A549 (cell line): ENCODE measurements at regions not wholly inside any gene's neighbourhood (a gene's known extent, or its start where the extent isn't known, plus 50 kb on each side); places are given as distances from the start of the nearest gene placed in this dataset.

ENCODE experiments used
- ATAC-seq, 2 experiments: fragments of 200-7000 bp in 1 of 2; fragments of >200 bp in 1 of 2; cut with Nextera tagmentation in 1 of 2; cut with Tn5 transposase in 1 of 2; 3 replicates each; pipeline versions ENCODE4 v1.8.0 to v1.9.1; 2018 to 2020; ENCODE audit warnings: mild to moderate bottlenecking in 1 of 2, moderate library complexity in 1 of 2
- CTCF ChIA-PET: fragments of 300-600 bp; sonication (Branson Sonifier 250); formaldehyde crosslinking; extraction: SDS; loops from one replicate; lab custom pipeline; 2021; ENCODE audit warnings: antibody characterized with exemption, inconsistent platforms; lab: Yijun Ruan, JAX
- POLR2A ChIA-PET: fragments of 350-600 bp; formaldehyde crosslinking; extraction: SDS; loops from one replicate; lab custom pipeline; 2021; ENCODE audit warnings: antibody characterized with exemption, inconsistent platforms; lab: Yijun Ruan, JAX
- DNase-seq, 2 experiments: peaks; one replicate each; pipeline versions ENCODE4 v3.0.0 to v3.0.0-alpha.2; 2011 to 2016; ENCODE audit warnings: low read depth in 1 of 2, low spot score in 1 of 2
- FAIRE-seq: peaks from 2 replicates; lab custom pipeline; 2011; peaks lifted over from hg19 to GRCh38; lab: Jason Lieb, UNC
- H3K27ac ChIP-seq, 2 experiments: fragments of >200 bp; sonication (Bioruptor Twin); formaldehyde crosslinking; 3 replicates each; pipeline ENCODE4 v1.5.1; 2016 to 2017
- H3K4me1 ChIP-seq: fragments of >200 bp; sonication (Bioruptor Twin); formaldehyde crosslinking; 3 replicates; pipeline ENCODE4 v1.6.1; 2016
- H3K4me2 ChIP-seq: fragments of >200 bp; sonication (Bioruptor Twin); formaldehyde crosslinking; 3 replicates; pipeline ENCODE4 v1.6.1; 2016
- H3K4me3 ChIP-seq: fragments of >200 bp; sonication (Bioruptor Twin); formaldehyde crosslinking; 3 replicates; pipeline ENCODE4 v1.5.1; 2016
- H3K9me3 ChIP-seq: fragments of >200 bp; sonication (Bioruptor Twin); formaldehyde crosslinking; 3 replicates; pipeline ENCODE4 v1.6.1; 2016
- CEBPB ChIP-seq, 2 experiments: fragments of >200 bp in 1 of 2; sonication (Bioruptor Twin) in 1 of 2; formaldehyde crosslinking in 1 of 2; IDR thresholded peaks; 2 replicates each; pipeline ENCODE4 v1.6.1; 2012 to 2016
- CHD4 ChIP-seq: fragments of 200-600 bp; sonication (generic); IDR thresholded peaks from 2 replicates; pipeline ENCODE4 v1.6.1; 2016; ENCODE audit warnings: antibody characterized with exemption, mild to moderate bottlenecking, borderline replicate concordance
- EHF ChIP-seq: fragments of 250-450 bp; sonication (Bioruptor Pico); IDR thresholded peaks from 2 replicates; pipeline ENCODE4 v1.5.0; 2020; ENCODE audit warnings: mild to moderate bottlenecking
- EHMT2 ChIP-seq: fragments of 200-600 bp; sonication (generic); IDR thresholded peaks from 2 replicates; pipeline ENCODE4 v1.6.1; 2016; ENCODE audit warnings: antibody characterized with exemption, low read depth, mild to moderate bottlenecking, moderate library complexity
- ESRRA ChIP-seq: fragments of 150-350 bp; IDR thresholded peaks from 2 replicates; pipeline ENCODE4 v1.6.1; 2014; ENCODE audit warnings: mild to moderate bottlenecking, low read length, borderline replicate concordance
- FOSL2 ChIP-seq, 2 experiments: fragments of 450-650 bp in 1 of 2; fragments of >200 bp in 1 of 2; sonication (Bioruptor Twin) in 1 of 2; formaldehyde crosslinking; IDR thresholded peaks; 2 replicates each; pipeline versions ENCODE4 v1.5.0 to v1.6.1; 2016 to 2020; ENCODE audit warnings: mild to moderate bottlenecking in 1 of 2, moderate library complexity in 1 of 2
- HOXB13 ChIP-seq: fragments of 250-450 bp; sonication (Bioruptor Pico); IDR thresholded peaks from 2 replicates; pipeline ENCODE4 v1.5.0; 2020; ENCODE audit warnings: low read depth, mild to moderate bottlenecking, moderate library complexity
- HOXB5 ChIP-seq: fragments of 250-450 bp; sonication (Bioruptor Pico); IDR thresholded peaks from 2 replicates; pipeline ENCODE4 v1.5.0; 2020; ENCODE audit warnings: mild to moderate bottlenecking, moderate library complexity
- KDM5A ChIP-seq: fragments of 200-600 bp; sonication (generic); IDR thresholded peaks from 2 replicates; pipeline ENCODE4 v1.6.1; 2016; ENCODE audit warnings: antibody characterized with exemption, mild to moderate bottlenecking
- MYC ChIP-seq: IDR thresholded peaks from 2 replicates; pipeline ENCODE4 v1.6.1; 2012; ENCODE audit warnings: mild to moderate bottlenecking, inconsistent platforms, low read length, improper control_type of control experiment, borderline replicate concordance
- NR3C1 ChIP-seq: fragments of >200 bp; sonication (Bioruptor Twin); formaldehyde crosslinking; IDR thresholded peaks from 3 replicates; pipeline ENCODE4 v1.6.1; 2017
- RAD21 ChIP-seq, 2 experiments: fragments of >200 bp in 1 of 2; sonication (Bioruptor Twin) in 1 of 2; formaldehyde crosslinking in 1 of 2; IDR thresholded peaks in 1 of 2; conservative IDR thresholded peaks in 1 of 2; 2 replicates in 1 of 2; 3 replicates in 1 of 2; pipeline ENCODE4 v1.6.1; 2012 to 2018; ENCODE audit warnings: inconsistent platforms in 1 of 2
- RNF2 ChIP-seq: fragments of 200-600 bp; sonication (generic); IDR thresholded peaks from 2 replicates; pipeline ENCODE4 v1.6.1; 2016; ENCODE audit warnings: low read depth, mild to moderate bottlenecking, antibody characterized with exemption, moderate library complexity, borderline replicate concordance
- SREBF2 ChIP-seq: fragments of 450-650 bp; IDR thresholded peaks from 2 replicates; pipeline ENCODE4 v1.6.1; 2014; ENCODE audit warnings: mild to moderate bottlenecking, moderate library complexity
- TP53 ChIP-seq: fragments of 250-450 bp; sonication (Bioruptor Pico); IDR thresholded peaks from 2 replicates; pipeline ENCODE4 v1.5.0; 2021; ENCODE audit warnings: mild to moderate bottlenecking, moderate library complexity
- ZFP36 ChIP-seq: fragments of 450-650 bp; IDR thresholded peaks from 2 replicates; pipeline ENCODE4 v1.6.1; 2014; ENCODE audit warnings: borderline replicate concordance; ENCODE audit not compliant: partially characterized antibody
- ZSCAN20 ChIP-seq: fragments of 250-450 bp; sonication (Bioruptor Pico); IDR thresholded peaks from 2 replicates; pipeline ENCODE4 v1.8.0; 2022; ENCODE audit warnings: mild to moderate bottlenecking, moderate library complexity
- WGBS: methylation state at CpG from one replicate; pipeline ENCODE4 v1.1.6; 2017; ENCODE audit errors: missing lambda C conversion rate; 5-methylcytosine and 5-hydroxymethylcytosine counted together
- TF ChIP-seq, protein P1 (sequence below): fragments of 200-600 bp; sonication (generic); IDR thresholded peaks from 2 replicates; pipeline ENCODE4 v1.6.1; 2016; ENCODE audit warnings: antibody characterized with exemption, mild to moderate bottlenecking, moderate library complexity
- TF ChIP-seq, protein P2 (sequence below): fragments of >200 bp; sonication (Bioruptor Twin); formaldehyde crosslinking; IDR thresholded peaks from 3 replicates; pipeline ENCODE4 v1.6.1; 2016
- TF ChIP-seq, protein P3 (sequence below): IDR thresholded peaks from 2 replicates; pipeline ENCODE4 v1.6.1; 2012; ENCODE audit warnings: low read depth, borderline replicate concordance
- TF ChIP-seq, protein P4 (sequence below): IDR thresholded peaks from 2 replicates; pipeline ENCODE4 v1.6.1; 2012

DNA sequence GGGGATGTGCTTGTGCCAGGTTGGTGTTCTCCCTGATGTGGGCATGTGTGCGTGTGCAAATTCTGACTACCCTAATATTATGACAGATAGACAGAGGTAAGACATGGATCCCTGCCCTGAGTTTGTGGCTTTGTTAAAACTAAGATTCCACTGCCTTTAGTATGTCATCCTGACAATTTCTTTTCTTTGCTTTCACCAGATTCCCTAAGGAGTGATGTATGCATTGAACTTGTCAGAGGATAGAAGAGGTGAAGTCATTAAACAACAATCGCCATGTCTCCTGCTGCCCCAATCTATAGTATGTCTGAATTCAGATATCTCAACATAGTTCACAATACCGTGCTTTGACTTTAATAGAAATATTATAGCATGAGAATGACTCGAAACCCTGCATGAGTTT, 137.1 kb upstream of the ELAC2 start:
- no peak for ATAC-seq

DNA sequence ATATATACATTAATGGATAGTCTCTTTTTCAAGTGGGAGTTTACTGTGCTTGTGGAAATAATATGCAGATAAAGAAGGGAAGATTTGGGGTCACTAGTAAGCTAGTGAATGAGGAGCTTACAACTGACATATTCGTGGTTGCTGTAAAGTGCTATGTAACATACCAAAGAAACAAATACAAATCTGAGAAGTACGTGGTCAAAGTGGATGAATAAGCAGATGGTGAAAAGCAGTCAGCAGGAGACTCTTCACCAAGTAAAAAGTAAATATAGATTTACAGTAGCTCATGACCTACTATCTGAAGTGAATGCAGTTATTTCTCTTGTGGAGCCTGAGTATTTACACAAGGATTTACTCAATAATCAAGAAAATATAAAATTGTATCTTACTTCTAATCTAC, 136.6 kb upstream of the ELAC2 start:
- ATAC-seq (no peak), FAIRE-seq (no peak), DNase-seq (no peak)
- Histone ChIP-seq H3K27ac (no peak overlapping the region), H3K4me1 (no peaks in the 10 kb centered on the region), H3K4me3 (no peak overlapping the region), H3K4me2 (no peak overlapping the region), H3K9me3 (no peaks in the 10 kb centered on the region)
- POLR2A ChIA-PET = no interaction called here
- TF ChIP-seq RAD21 (conservative IDR thresholded peaks at IDR 0.05 in 1 of 2, IDR thresholded peaks at IDR 0.05 in 1 of 2) (no peak), ZSCAN20 (CRISPR knock-in tag) (no peak), TP53 (CRISPR knock-in tag) (no peak), ESRRA (no peak), EHMT2 (no peak), HOXB5 (CRISPR knock-in tag) (no peak), KDM5A (no peak), NR3C1 (no peak), RNF2 (no peak), CHD4 (no peak), FOSL2 (IDR thresholded peaks at IDR 0.05) (no peak), FOSL2 (CRISPR knock-in tag; IDR thresholded peaks at IDR 0.05) (no peak), ZFP36 (no peak), EHF (CRISPR knock-in tag) (no peak), CEBPB (IDR thresholded peaks at IDR 0.05) (no peak), HOXB13 (CRISPR knock-in tag) (no peak)
- TF ChIP-seq, protein P1, sequence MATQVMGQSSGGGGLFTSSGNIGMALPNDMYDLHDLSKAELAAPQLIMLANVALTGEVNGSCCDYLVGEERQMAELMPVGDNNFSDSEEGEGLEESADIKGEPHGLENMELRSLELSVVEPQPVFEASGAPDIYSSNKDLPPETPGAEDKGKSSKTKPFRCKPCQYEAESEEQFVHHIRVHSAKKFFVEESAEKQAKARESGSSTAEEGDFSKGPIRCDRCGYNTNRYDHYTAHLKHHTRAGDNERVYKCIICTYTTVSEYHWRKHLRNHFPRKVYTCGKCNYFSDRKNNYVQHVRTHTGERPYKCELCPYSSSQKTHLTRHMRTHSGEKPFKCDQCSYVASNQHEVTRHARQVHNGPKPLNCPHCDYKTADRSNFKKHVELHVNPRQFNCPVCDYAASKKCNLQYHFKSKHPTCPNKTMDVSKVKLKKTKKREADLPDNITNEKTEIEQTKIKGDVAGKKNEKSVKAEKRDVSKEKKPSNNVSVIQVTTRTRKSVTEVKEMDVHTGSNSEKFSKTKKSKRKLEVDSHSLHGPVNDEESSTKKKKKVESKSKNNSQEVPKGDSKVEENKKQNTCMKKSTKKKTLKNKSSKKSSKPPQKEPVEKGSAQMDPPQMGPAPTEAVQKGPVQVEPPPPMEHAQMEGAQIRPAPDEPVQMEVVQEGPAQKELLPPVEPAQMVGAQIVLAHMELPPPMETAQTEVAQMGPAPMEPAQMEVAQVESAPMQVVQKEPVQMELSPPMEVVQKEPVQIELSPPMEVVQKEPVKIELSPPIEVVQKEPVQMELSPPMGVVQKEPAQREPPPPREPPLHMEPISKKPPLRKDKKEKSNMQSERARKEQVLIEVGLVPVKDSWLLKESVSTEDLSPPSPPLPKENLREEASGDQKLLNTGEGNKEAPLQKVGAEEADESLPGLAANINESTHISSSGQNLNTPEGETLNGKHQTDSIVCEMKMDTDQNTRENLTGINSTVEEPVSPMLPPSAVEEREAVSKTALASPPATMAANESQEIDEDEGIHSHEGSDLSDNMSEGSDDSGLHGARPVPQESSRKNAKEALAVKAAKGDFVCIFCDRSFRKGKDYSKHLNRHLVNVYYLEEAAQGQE = no peak
- TF ChIP-seq, protein P2, sequence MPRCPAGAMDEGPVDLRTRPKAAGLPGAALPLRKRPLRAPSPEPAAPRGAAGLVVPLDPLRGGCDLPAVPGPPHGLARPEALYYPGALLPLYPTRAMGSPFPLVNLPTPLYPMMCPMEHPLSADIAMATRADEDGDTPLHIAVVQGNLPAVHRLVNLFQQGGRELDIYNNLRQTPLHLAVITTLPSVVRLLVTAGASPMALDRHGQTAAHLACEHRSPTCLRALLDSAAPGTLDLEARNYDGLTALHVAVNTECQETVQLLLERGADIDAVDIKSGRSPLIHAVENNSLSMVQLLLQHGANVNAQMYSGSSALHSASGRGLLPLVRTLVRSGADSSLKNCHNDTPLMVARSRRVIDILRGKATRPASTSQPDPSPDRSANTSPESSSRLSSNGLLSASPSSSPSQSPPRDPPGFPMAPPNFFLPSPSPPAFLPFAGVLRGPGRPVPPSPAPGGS = no peak
- CTCF ChIA-PET = no interaction called here
- WGBS = 0% methylated on average over 2 of the region's 2 CpGs

More for the DNA sequence above, 137.1 kb upstream of the ELAC2 start:
- DNase-seq (no peak), FAIRE-seq (no peak)
- no peak overlapping the region for H3K27ac ChIP-seq
- no peaks in the 10 kb centered on the region for H3K9me3 ChIP-seq
- no peak overlapping the region for H3K4me3 ChIP-seq
- no peaks in the 10 kb centered on the region for H3K4me1 ChIP-seq
- no peak for TF ChIP-seq MYC
- TF ChIP-seq, protein P3, sequence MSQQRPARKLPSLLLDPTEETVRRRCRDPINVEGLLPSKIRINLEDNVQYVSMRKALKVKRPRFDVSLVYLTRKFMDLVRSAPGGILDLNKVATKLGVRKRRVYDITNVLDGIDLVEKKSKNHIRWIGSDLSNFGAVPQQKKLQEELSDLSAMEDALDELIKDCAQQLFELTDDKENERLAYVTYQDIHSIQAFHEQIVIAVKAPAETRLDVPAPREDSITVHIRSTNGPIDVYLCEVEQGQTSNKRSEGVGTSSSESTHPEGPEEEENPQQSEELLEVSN = no peak
- TF ChIP-seq, protein P4, sequence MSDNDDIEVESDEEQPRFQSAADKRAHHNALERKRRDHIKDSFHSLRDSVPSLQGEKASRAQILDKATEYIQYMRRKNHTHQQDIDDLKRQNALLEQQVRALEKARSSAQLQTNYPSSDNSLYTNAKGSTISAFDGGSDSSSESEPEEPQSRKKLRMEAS = no peak
- no peak for TF ChIP-seq HOXB13 (CRISPR knock-in tag)
- TF ChIP-seq SREBF2 = no peak
- no peak for TF ChIP-seq RNF2
- ChIA-PET POLR2A (no interaction called here), CTCF (no interaction called here)
- 19% methylated on average over 4 of the region's 4 CpGs for WGBS
- no peak overlapping the region for H3K4me2 ChIP-seq
